ENCODE measurements at regions not wholly inside any gene's neighbourhood (a gene's known extent, or its start where the extent isn't known, plus 50 kb on each side); places are given as distances from the start of the nearest gene placed in this dataset.

DNA sequence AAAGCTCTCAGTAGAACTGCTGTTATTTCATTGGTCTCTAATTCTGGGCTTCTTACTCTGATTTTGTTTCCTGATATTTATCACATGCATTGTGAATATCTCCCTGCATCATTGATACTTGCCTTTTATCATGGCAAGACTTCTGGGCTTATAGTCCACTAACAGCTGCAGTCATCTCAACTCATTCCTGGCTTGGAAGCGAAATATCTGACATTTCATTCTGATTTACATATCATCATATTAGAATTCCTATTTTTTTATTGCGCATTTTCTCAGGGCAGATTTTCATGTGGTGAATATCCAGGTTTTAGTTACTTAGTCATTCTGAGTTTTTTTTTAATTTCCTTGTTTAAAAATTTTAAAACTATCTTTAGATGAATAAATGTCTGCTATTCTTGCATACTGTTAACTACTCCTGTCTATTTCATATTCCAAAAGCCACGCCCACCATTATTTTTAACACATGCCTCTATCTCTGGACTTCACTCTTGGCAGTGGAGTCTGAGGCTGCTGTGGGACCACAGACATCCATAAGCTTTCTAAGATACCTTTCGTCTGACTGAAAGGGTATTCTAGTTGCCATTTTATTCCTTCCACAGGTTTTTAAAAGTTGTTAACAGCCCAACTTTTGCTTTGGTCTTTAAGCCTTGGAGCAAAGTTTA is 164.5 kb downstream of the IRS1 start:
- TF ChIP-seq, protein P1, sequence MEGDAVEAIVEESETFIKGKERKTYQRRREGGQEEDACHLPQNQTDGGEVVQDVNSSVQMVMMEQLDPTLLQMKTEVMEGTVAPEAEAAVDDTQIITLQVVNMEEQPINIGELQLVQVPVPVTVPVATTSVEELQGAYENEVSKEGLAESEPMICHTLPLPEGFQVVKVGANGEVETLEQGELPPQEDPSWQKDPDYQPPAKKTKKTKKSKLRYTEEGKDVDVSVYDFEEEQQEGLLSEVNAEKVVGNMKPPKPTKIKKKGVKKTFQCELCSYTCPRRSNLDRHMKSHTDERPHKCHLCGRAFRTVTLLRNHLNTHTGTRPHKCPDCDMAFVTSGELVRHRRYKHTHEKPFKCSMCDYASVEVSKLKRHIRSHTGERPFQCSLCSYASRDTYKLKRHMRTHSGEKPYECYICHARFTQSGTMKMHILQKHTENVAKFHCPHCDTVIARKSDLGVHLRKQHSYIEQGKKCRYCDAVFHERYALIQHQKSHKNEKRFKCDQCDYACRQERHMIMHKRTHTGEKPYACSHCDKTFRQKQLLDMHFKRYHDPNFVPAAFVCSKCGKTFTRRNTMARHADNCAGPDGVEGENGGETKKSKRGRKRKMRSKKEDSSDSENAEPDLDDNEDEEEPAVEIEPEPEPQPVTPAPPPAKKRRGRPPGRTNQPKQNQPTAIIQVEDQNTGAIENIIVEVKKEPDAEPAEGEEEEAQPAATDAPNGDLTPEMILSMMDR (IDR thresholded peaks at IDR 0.05), result no peak

DNA sequence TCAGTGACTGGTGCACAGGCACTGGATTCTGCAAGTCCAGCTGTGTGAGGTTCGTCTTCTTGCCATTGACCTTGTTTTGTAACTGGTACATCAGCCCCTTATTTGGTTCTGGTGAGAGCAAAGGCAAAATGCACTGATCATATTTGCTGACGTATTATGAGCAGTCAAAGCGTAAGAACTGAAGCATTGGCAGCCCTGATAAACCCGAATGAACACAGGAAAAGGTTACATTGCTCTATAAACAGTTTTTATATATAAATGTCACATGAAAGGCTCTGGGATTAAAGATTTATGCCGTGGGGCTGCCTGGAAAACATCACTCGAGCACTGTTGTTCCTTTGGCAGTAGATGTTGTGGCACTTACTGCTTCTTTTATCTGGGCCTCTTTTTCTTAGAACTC is 167.9 kb downstream of the IRS1 start:
- TF ChIP-seq, protein P1 (IDR thresholded peaks at IDR 0.05), result no peak

- TF ChIP-seq, protein P1 (IDR thresholded peaks at IDR 0.05), result no peak
Measured at GRCh38 chr2:226631187-226631586, 168.4 kb downstream of the IRS1 start.

DNA sequence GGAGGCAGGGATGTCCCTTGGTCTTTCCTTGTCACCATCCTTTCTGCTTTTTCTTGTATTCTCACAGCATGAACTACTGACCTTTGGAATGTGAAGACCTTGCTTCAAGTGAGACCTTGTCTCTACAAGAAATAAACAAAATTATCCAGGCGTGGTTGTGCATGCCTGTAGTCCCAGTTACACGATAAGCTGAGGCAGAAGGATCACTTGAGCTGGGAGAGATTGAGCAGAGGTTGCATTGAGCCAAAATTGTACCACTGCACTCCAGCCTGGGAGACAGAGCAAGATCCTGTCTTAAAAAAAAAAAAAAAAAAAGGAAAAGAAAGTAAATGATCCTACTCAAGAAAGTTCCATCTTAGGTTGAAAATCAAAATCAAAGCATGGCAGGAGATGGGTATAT is 173.7 kb downstream of the IRS1 start:
- TF ChIP-seq, protein P1 (IDR thresholded peaks at IDR 0.05), result no peak

GRCh38 chr2:226623587-226624368 is 175.8 kb downstream of the IRS1 start:
- TF ChIP-seq, protein P1 (IDR thresholded peaks at IDR 0.05), result no peak

GRCh38 chr2:226622484-226622883 is 177.1 kb downstream of the IRS1 start:
- TF ChIP-seq, protein P1 (IDR thresholded peaks at IDR 0.05), result no peak

- TF ChIP-seq, protein P1 (IDR thresholded peaks at IDR 0.05), result no peak
Measured at GRCh38 chr2:226620176-226620575, 179.4 kb downstream of the IRS1 start.
